ENCODE measurements at regions not wholly inside any gene's neighbourhood (a gene's known extent, or its start where the extent isn't known, plus 50 kb on each side); places are given as distances from the start of the nearest gene placed in this dataset.

GRCh38 chr6:134421501-134421900 lies 103.6 kb upstream of the SGK1 start:
- BruUV-seq (replicated peaks), result TSS peak; percentile 26
- H3K27ac ChIP-seq (ENCODE audit: insufficient read depth, low read depth, low read length), result peak overlapping the region; percentile 90
- no peak overlapping the region for H3K4me3 ChIP-seq (replicated peaks in 1 of 3; ENCODE audit: insufficient read depth in 1 of 3, low read depth in 1 of 3, low read length in 3 of 3)
- H3K9me3 ChIP-seq (replicated peaks; ENCODE audit: control insufficient read depth, insufficient read depth, low read length), result no peaks in the 10 kb centered on the region
- H3K79me2 ChIP-seq (ENCODE audit: control insufficient read depth, insufficient read depth, low read length), result no peaks in the 10 kb centered on the region
- H3K9me1 ChIP-seq (replicated peaks; ENCODE audit: control insufficient read depth, extremely low read depth, insufficient read depth, low read length), result no peaks in the 10 kb centered on the region
- H3K9ac ChIP-seq (replicated peaks; ENCODE audit: extremely low read depth, insufficient read depth, low read length), result peak overlapping the region; percentile 60
- H3K27me3 ChIP-seq (ENCODE audit: control insufficient read depth in 2 of 2, insufficient read depth in 2 of 2, low read length in 2 of 2), result no peaks in the 10 kb centered on the region
- H4K20me1 ChIP-seq (replicated peaks; ENCODE audit: control insufficient read depth, extremely low read depth, insufficient read depth, low read length), result no peaks in the 10 kb centered on the region
- H2AFZ ChIP-seq (ENCODE audit: low read depth, low read length), result no peak overlapping the region
- FAIRE-seq, result no peak
- TF ChIP-seq JUN (IDR thresholded peaks at IDR 0.05; ENCODE audit: borderline replicate concordance, insufficient read depth, insufficient read length, low read depth) (no peak), MAX (IDR thresholded peaks at IDR 0.05; ENCODE audit: insufficient read depth, insufficient read length) (no peak), POLR2A (IDR thresholded peaks at IDR 0.05; ENCODE audit: low read depth, low read length) (no peak)
- POLR2A ChIA-PET, result interaction anchor here (0.7 to 1.6 kb wide), 2 partner anchors 123 to 243 kb away, joined by 3 to 6 read pairs; no protein-coding TSS in a partner anchor
- peaks cover 67% of the 10 kb centered on the region for H3K4me1 ChIP-seq (ENCODE audit: control insufficient read depth, extremely low read depth, insufficient read depth, low read length)
- H3K36me3 ChIP-seq (ENCODE audit: control insufficient read depth in 2 of 2, extremely low read depth in 1 of 2, insufficient read depth in 2 of 2, low read length in 2 of 2), result no peaks in the 10 kb centered on the region
- H3K4me2 ChIP-seq (ENCODE audit: insufficient read depth, low read length), result peak overlapping the region; percentile 26
- DNase-seq (ENCODE audit: low read depth, low spot score), result peak; percentile 58
- CTCF ChIA-PET, result interaction anchor here (0.9 to 3.2 kb wide), 3 partner anchors 122 to 243 kb away, joined by 3 to 17 read pairs (median 3); no protein-coding TSS in a partner anchor
- intact Hi-C loops (cut with micrococcal nuclease), result loop anchor here (1.0 to 5.0 kb wide), 3 partner anchors 133 to 461 kb away; no protein-coding TSS in a partner anchor
- dilution Hi-C loops (cut with MboI; ENCODE audit: extremely low pct_ligation_motif_present, low sequenced_read_pairs), result no loop called here

DNA sequence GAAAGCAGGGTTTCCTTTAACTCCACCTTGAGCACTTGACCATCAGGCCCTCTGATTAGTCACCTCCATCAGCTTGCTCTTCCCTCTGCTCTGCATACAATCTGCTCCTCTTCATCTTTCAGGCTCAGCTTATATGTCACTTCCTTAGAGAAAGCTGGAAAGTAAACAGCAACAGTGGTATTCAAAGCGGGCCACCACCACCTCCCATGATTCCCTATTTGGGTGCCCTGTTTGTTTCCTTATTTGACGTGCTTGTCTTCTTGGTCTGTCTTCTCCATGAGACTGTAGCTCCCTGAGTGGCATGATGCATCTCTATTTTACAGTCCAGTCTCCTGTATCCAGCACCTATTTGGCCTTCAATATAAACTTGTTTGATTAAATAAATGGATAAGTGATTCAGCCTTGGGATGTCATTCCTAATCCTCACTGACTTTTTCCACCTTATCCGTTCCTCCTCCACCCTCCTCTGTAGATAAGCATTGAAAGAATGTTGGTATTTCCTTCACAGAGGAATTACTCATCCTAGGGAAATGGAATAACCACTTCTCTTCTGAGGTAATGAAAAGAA lies 102.8 kb upstream of the SGK1 start:
- no peaks in the 10 kb centered on the region for H3K9me3 ChIP-seq (replicated peaks; ENCODE audit: control insufficient read depth, insufficient read depth, low read length)
- ChIA-PET POLR2A (interaction anchor here (0.6 to 1.6 kb wide), 5 partner anchors 124 to 252 kb away, joined by 3 to 6 read pairs (median 3); no protein-coding TSS in a partner anchor), CTCF (interaction anchor here (0.9 to 3.2 kb wide), 6 partner anchors 16 to 242 kb away, joined by 3 to 17 read pairs (median 4); no protein-coding TSS in a partner anchor)
- dilution Hi-C loops (cut with MboI; ENCODE audit: extremely low pct_ligation_motif_present, low sequenced_read_pairs), result no loop called here
- H3K4me2 ChIP-seq (ENCODE audit: insufficient read depth, low read length), result peak overlapping the region; percentile 40
- no peaks in the 10 kb centered on the region for H3K9me1 ChIP-seq (replicated peaks; ENCODE audit: control insufficient read depth, extremely low read depth, insufficient read depth, low read length)
- H3K9ac ChIP-seq (replicated peaks; ENCODE audit: extremely low read depth, insufficient read depth, low read length), result peak overlapping the region; percentile 72
- H3K79me2 ChIP-seq (ENCODE audit: control insufficient read depth, insufficient read depth, low read length), result no peaks in the 10 kb centered on the region
- FAIRE-seq, result peak; percentile 73
- no peaks in the 10 kb centered on the region for H3K36me3 ChIP-seq (ENCODE audit: control insufficient read depth in 2 of 2, extremely low read depth in 1 of 2, insufficient read depth in 2 of 2, low read length in 2 of 2)
- intact Hi-C loops (cut with micrococcal nuclease), result loop anchor here (1.0 to 5.0 kb wide), 3 partner anchors 132 to 462 kb away; no protein-coding TSS in a partner anchor
- H2AFZ ChIP-seq (ENCODE audit: low read depth, low read length), result no peak overlapping the region
- peak; percentile 86 for DNase-seq (ENCODE audit: low read depth, low spot score)
- H3K4me1 ChIP-seq (ENCODE audit: control insufficient read depth, extremely low read depth, insufficient read depth, low read length), result peaks cover 60% of the 10 kb centered on the region
- no peaks in the 10 kb centered on the region for H3K27me3 ChIP-seq (ENCODE audit: control insufficient read depth in 2 of 2, insufficient read depth in 2 of 2, low read length in 2 of 2)
- H3K4me3 ChIP-seq (replicated peaks in 1 of 3; ENCODE audit: insufficient read depth in 1 of 3, low read depth in 1 of 3, low read length in 3 of 3), result no peak overlapping the region
- TF ChIP-seq POLR2AphosphoS5 (IDR thresholded peaks at IDR 0.05; ENCODE audit: insufficient read depth, low read depth, low read length) (peak; percentile 41), GATA2 (IDR thresholded peaks at IDR 0.05; ENCODE audit: insufficient read depth, insufficient read length, low read depth, low read length) (peak; percentile 97), FOS (IDR thresholded peaks at IDR 0.05; ENCODE audit: borderline replicate concordance, insufficient read depth, low read length) (peak; percentile 68), EZH2 (IDR thresholded peaks at IDR 0.05; ENCODE audit: borderline replicate concordance, low read depth, low read length, severe bottlenecking) (no peak), MYC (IDR thresholded peaks at IDR 0.05; ENCODE audit: low read depth, low read length) (no peak), JUN (IDR thresholded peaks at IDR 0.05; ENCODE audit: borderline replicate concordance, insufficient read depth, insufficient read length, low read depth) (peak; percentile 90), MAX (IDR thresholded peaks at IDR 0.05; ENCODE audit: insufficient read depth, insufficient read length) (no peak), POLR2A (IDR thresholded peaks at IDR 0.05; ENCODE audit: low read depth, low read length) (peak; percentile 27)
- TF ChIP-seq, protein P1, sequence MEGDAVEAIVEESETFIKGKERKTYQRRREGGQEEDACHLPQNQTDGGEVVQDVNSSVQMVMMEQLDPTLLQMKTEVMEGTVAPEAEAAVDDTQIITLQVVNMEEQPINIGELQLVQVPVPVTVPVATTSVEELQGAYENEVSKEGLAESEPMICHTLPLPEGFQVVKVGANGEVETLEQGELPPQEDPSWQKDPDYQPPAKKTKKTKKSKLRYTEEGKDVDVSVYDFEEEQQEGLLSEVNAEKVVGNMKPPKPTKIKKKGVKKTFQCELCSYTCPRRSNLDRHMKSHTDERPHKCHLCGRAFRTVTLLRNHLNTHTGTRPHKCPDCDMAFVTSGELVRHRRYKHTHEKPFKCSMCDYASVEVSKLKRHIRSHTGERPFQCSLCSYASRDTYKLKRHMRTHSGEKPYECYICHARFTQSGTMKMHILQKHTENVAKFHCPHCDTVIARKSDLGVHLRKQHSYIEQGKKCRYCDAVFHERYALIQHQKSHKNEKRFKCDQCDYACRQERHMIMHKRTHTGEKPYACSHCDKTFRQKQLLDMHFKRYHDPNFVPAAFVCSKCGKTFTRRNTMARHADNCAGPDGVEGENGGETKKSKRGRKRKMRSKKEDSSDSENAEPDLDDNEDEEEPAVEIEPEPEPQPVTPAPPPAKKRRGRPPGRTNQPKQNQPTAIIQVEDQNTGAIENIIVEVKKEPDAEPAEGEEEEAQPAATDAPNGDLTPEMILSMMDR (IDR thresholded peaks at IDR 0.05; ENCODE audit: extremely low read depth in 1 of 2, insufficient read depth in 1 of 2, low read depth in 1 of 2, low read length in 2 of 2), result no peak
- BruUV-seq (replicated peaks), result no TSS peak
- H4K20me1 ChIP-seq (replicated peaks; ENCODE audit: control insufficient read depth, extremely low read depth, insufficient read depth, low read length), result no peaks in the 10 kb centered on the region
- peak overlapping the region; percentile 90 for H3K27ac ChIP-seq (ENCODE audit: insufficient read depth, low read depth, low read length)

All from endothelial cell of umbilical vein (primary cell).